ENCODE measurements at regions not wholly inside any gene's neighbourhood (a gene's known extent, or its start where the extent isn't known, plus 50 kb on each side); places are given as distances from the start of the nearest gene placed in this dataset. TPM values are rescaled to one million over a fixed set of nuclear protein-coding genes. Genes with fewer than 3 reads are reported as not detected.

GRCh38 chr10:43024524-43024923, 52.3 kb upstream of the RET start:
- Histone ChIP-seq H3K4me3 (ENCODE audit: low read length in 3 of 3) (no peak overlapping the region), H3K9ac (ENCODE audit: low read depth in 1 of 3, low read length in 3 of 3) (no peak overlapping the region), H3K36me3 (ENCODE audit: control insufficient read depth in 3 of 3, insufficient read depth in 3 of 3, low read length in 3 of 3) (no peaks in the 10 kb centered on the region), H3K9me3 (ENCODE audit: control insufficient read depth in 3 of 3, low read length in 3 of 3) (no peaks in the 10 kb centered on the region), H3K4me1 (ENCODE audit: control insufficient read depth in 3 of 3, insufficient read depth in 3 of 3, low read length in 3 of 3) (no peaks in the 10 kb centered on the region), H3K27ac (ENCODE audit: low read depth, low read length) (no peak overlapping the region), H3K27me3 (ENCODE audit: control insufficient read depth in 3 of 3, insufficient read depth in 3 of 3, low read length in 3 of 3) (peaks cover 0 to 24% (median 0%) of the 10 kb centered on the region in 3 donors)

DNA sequence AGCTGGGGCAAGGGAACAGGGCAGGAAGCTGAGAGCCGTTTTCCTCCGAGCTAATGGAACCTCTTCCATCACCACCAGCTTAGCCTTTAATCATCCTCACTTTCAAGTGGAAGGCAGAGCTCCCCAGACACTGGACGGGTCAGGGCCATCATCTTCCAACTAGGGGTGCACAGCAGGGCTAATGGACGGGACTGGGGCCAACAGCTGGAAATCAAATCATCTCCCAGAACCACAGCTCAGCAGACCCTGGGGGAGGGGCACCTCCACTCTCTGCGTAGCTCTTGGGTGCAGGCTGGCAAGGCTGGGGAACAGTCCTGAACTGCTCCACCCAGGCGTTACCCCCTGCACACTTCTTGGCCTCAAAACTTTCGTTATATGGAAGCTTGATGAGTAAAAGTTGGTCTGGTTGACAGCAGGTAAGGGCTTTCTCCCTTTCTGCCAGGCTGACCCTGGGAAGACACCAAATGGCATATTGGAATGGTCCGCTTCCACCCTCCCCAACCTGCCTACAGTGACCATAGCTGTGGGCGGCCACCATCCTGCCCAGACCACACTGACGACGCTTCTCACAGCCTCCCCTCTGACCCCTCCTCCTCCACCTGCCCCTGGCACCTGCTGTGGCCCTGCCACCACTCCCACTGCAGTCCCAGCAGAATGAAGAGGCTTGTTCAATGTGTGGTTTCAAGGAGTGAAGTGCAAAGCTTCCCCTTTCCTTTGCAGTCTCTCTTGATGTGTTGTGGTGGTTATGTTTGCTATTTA, 51.7 kb upstream of the RET start:
- Histone ChIP-seq H3K36me3 (ENCODE audit: control insufficient read depth in 3 of 3, insufficient read depth in 3 of 3, low read length in 3 of 3) (no peaks in the 10 kb centered on the region), H3K27me3 (ENCODE audit: control insufficient read depth in 3 of 3, insufficient read depth in 3 of 3, low read length in 3 of 3) (peaks cover 0 to 24% (median 0%) of the 10 kb centered on the region in 3 donors), H3K9ac (ENCODE audit: low read depth in 1 of 3, low read length in 3 of 3) (no peak overlapping the region), H3K4me3 (ENCODE audit: low read length in 3 of 3) (no peak overlapping the region), H3K27ac (ENCODE audit: low read depth, low read length) (no peak overlapping the region), H3K4me1 (ENCODE audit: control insufficient read depth in 3 of 3, insufficient read depth in 3 of 3, low read length in 3 of 3) (no peaks in the 10 kb centered on the region), H3K9me3 (ENCODE audit: control insufficient read depth in 3 of 3, low read length in 3 of 3) (no peaks in the 10 kb centered on the region)

DNA sequence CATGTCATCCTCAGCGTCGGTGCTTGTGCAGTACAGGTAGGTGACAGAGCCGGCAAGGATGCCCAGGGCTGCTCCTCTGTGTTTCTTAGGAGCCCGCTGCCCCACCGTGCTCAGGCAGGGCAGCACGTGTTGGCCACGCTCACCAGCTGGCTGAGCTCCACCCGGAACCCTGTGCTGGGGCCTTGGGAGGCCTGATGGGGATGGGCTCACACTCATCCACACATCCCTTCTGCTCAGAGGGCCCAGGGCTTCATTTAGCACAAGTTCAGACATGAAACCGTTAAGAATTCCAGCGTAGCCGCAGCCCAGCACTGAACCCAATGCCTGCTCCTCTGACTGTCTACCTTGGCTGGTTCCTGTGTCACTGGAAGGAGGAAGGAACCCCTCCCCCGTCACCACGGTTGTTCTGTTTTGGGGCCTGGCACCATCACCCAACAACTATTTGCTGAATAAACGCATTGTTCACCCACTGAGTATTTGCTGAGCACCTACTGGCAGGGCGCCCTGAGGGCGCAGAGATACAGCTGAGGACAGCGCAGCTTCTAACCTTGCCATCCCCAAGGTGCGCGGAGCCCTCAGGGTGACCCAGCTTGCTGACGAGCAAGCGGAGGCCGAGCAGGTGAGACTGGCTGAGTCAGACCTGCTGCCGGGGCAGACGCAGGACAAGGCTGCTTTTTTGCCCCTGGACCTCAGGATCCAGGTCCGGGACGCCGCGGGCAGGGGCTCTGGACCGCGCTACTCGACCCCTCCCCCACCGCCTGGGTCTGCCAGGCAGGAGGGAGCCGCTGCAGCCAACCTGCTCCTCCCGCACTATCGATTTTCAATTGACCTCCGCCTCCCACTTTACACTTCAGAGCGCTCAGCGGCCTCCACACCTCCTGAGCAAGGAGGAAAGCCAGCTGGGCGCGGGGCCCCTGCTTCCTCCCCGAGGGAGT, 50.6 kb upstream of the RET start:
- Histone ChIP-seq H3K36me3 (ENCODE audit: control insufficient read depth in 3 of 3, insufficient read depth in 3 of 3, low read length in 3 of 3) (no peaks in the 10 kb centered on the region), H3K27me3 (ENCODE audit: control insufficient read depth in 3 of 3, insufficient read depth in 3 of 3, low read length in 3 of 3) (peaks cover 0 to 24% (median 0%) of the 10 kb centered on the region in 3 donors)

More for the DNA sequence above, 50.6 kb upstream of the RET start:
- Histone ChIP-seq H3K9me3 (ENCODE audit: control insufficient read depth in 3 of 3, low read length in 3 of 3) (peaks cover 0 to 1% (median 0%) of the 10 kb centered on the region in 3 donors), H3K4me3 (ENCODE audit: low read length in 3 of 3) (no peak overlapping the region), H3K4me1 (ENCODE audit: control insufficient read depth in 3 of 3, insufficient read depth in 3 of 3, low read length in 3 of 3) (no peaks in the 10 kb centered on the region), H3K9ac (ENCODE audit: low read depth in 1 of 3, low read length in 3 of 3) (no peak overlapping the region), H3K27ac (ENCODE audit: low read depth, low read length) (no peak overlapping the region)

Small RNA genes lying in the stretch of these regions (small RNA-seq; reads per million reads assigned to genes)
- not detected for gene MIR5100
